Esophagus squamous epithelium (tissue), 4 donors: ENCODE measurements at regions not wholly inside any gene's neighbourhood (a gene's known extent, or its start where the extent isn't known, plus 50 kb on each side); places are given as distances from the start of the nearest gene placed in this dataset.

Experiments used
- POLR2A ChIP-seq, 4 donors: fragments of 450-650 bp; IDR thresholded peaks; one replicate each; pipeline ENCODE4 v1.6.1; 2017; ENCODE audit warnings: antibody characterized with exemption in 4 of 4, mild to moderate bottlenecking in 4 of 4, moderate library complexity in 3 of 4
- TF ChIP-seq, protein P1 (sequence below), 6 experiments: fragments of 450-650 bp in 4 of 6; fragments of 200-600 bp in 2 of 6; sonication (generic) in 2 of 6; IDR thresholded peaks; one replicate each; pipeline ENCODE4 v1.5.1; 2016 to 2019; ENCODE audit warnings: antibody characterized with exemption in 6 of 6, mild to moderate bottlenecking in 4 of 6, moderate library complexity in 4 of 6

DNA sequence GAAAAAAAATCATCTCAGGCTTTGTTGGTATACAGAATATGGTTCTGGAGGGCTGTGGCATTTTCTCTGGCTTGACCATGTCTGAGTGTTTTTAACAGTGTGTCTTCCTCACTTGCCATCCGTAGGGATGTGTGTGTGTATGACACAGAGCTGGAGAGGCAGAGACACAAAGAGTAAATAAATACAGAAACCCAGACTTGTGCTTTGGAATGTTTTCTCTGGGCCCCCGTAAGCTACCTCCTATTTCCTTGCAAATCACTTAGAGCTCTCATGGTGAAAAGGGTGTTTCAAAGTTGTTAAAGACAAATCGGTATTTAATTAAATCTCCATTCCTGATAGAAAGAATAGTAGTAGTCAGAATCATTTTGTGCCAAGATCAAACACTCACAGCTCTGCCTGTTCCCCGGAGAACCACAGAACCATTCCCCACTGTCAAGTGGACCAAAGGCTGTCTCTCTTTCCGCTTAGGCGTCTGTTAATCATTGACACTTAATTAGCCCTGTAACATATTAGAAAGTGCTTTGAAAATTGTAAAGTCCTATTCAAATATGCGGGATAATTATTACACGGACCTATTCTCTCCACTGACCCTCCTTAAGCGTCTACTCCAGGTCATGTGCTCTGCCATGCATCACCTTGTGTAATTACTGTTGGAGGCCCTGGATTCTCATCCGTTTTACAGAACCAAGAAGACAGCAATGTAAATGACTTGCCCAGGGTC lies 313.6 kb upstream of the TLE3 start:
- TF ChIP-seq, protein P1, sequence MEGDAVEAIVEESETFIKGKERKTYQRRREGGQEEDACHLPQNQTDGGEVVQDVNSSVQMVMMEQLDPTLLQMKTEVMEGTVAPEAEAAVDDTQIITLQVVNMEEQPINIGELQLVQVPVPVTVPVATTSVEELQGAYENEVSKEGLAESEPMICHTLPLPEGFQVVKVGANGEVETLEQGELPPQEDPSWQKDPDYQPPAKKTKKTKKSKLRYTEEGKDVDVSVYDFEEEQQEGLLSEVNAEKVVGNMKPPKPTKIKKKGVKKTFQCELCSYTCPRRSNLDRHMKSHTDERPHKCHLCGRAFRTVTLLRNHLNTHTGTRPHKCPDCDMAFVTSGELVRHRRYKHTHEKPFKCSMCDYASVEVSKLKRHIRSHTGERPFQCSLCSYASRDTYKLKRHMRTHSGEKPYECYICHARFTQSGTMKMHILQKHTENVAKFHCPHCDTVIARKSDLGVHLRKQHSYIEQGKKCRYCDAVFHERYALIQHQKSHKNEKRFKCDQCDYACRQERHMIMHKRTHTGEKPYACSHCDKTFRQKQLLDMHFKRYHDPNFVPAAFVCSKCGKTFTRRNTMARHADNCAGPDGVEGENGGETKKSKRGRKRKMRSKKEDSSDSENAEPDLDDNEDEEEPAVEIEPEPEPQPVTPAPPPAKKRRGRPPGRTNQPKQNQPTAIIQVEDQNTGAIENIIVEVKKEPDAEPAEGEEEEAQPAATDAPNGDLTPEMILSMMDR (IDR thresholded peaks at IDR 0.05), result no peak
- TF ChIP-seq POLR2A (IDR thresholded peaks at IDR 0.05), result no peak
